GM12892 (cell line): ENCODE measurements at regions not wholly inside any gene's neighbourhood (a gene's known extent, or its start where the extent isn't known, plus 50 kb on each side); places are given as distances from the start of the nearest gene placed in this dataset.

ENCODE experiments used
- POLR2A ChIP-seq: IDR thresholded peaks from 2 replicates; pipeline ENCODE4 v1.6.1; 2011; ENCODE audit warnings: low read depth, low read length, control low read depth
- TAF1 ChIP-seq: IDR thresholded peaks from 2 replicates; pipeline ENCODE4 v1.6.1; 2011; ENCODE audit warnings: low read depth, mild to moderate bottlenecking, control low read depth, low read length, borderline replicate concordance

DNA sequence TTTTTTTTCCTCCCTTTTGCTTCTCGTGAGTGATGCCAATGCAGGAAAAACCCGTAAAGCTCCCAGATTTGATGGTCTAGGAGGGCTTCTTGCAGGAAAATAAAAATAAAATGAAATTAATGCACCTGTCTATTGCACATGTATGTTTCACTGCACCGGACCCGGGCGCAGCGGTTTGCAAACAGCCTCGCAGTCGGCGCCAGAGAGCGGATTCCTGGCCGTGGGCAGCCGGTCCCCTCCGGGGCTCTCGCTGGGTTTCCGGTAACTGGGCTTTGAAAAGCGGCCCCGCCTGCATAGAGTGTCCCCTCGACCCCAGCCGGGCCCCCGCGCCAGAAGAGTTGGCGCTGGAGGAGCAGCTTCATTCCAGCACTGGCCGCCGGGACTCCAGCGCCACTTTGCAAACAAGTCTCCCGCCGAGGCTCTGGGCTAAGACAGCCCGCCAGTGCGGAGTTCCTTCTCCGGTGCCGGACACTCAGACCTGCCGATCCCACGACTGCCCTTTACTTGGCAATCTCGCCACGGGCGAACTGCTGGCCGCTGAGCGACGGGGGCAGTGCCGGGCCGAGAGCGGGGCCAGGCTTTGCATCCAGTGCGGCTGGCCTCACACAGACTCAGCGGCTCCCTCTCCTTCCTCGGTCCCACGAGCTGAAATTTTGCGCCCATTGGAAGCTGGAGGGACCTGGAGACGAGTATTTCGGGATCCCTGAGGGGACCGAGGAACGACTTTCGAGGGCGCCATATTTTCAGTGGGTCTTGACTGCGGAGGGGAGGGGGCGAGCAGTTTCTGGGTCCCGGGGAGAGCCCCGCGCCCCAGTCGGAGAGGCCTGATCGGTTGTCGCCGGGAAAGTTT is 225.9 kb upstream of the C2CD4B start:
- TF ChIP-seq TAF1 (no peak), POLR2A (no peak)
